GM12878 (cell line): ENCODE measurements at regions not wholly inside any gene's neighbourhood (a gene's known extent, or its start where the extent isn't known, plus 50 kb on each side); places are given as distances from the start of the nearest gene placed in this dataset.

Experiments
- BACH1 ChIP-seq: fragments of 450-650 bp; IDR thresholded peaks from 2 replicates; pipeline ENCODE4 v1.6.1; 2017; ENCODE audit warnings: mild to moderate bottlenecking, borderline replicate concordance
- CBX5 ChIP-seq: sonication (generic); IDR thresholded peaks from 2 replicates; pipeline ENCODE4 v1.6.1; 2016; ENCODE audit warnings: low read depth, moderate library complexity, mild to moderate bottlenecking, inconsistent platforms
- EGR1 ChIP-seq, 2 experiments: IDR thresholded peaks; 1 replicate in 1 of 2; 2 replicates in 1 of 2; pipeline ENCODE4 v1.6.1; 2011 to 2012; ENCODE audit warnings: low read depth in 2 of 2, low read length in 2 of 2, borderline replicate concordance in 1 of 2, mild to moderate bottlenecking in 1 of 2, moderate library complexity in 1 of 2
- POLR2AphosphoS5 ChIP-seq: IDR thresholded peaks from 2 replicates; pipeline ENCODE4 v1.6.1; 2011; ENCODE audit warnings: mild to moderate bottlenecking, low read length, inconsistent platforms
- RB1 ChIP-seq: fragments of 450-650 bp; formaldehyde crosslinking; IDR thresholded peaks from 2 replicates; pipeline ENCODE4 v1.6.1; 2017; ENCODE audit warnings: mild to moderate bottlenecking, borderline replicate concordance
- ZBTB40 ChIP-seq: fragments of 450-650 bp; IDR thresholded peaks from 2 replicates; pipeline ENCODE4 v1.6.1; 2016; ENCODE audit warnings: mild to moderate bottlenecking, moderate library complexity, borderline replicate concordance
- TF ChIP-seq, protein P1 (sequence below): IDR thresholded peaks from 2 replicates; pipeline ENCODE4 v1.6.1; 2012; ENCODE audit warnings: improper control_type of control experiment, low read depth, low read length; ENCODE audit not compliant: insufficient replicate concordance

GRCh38 chr10:94085766-94086437 is 92.2 kb downstream of the PLCE1 start (continued):
- TF ChIP-seq, protein P1, sequence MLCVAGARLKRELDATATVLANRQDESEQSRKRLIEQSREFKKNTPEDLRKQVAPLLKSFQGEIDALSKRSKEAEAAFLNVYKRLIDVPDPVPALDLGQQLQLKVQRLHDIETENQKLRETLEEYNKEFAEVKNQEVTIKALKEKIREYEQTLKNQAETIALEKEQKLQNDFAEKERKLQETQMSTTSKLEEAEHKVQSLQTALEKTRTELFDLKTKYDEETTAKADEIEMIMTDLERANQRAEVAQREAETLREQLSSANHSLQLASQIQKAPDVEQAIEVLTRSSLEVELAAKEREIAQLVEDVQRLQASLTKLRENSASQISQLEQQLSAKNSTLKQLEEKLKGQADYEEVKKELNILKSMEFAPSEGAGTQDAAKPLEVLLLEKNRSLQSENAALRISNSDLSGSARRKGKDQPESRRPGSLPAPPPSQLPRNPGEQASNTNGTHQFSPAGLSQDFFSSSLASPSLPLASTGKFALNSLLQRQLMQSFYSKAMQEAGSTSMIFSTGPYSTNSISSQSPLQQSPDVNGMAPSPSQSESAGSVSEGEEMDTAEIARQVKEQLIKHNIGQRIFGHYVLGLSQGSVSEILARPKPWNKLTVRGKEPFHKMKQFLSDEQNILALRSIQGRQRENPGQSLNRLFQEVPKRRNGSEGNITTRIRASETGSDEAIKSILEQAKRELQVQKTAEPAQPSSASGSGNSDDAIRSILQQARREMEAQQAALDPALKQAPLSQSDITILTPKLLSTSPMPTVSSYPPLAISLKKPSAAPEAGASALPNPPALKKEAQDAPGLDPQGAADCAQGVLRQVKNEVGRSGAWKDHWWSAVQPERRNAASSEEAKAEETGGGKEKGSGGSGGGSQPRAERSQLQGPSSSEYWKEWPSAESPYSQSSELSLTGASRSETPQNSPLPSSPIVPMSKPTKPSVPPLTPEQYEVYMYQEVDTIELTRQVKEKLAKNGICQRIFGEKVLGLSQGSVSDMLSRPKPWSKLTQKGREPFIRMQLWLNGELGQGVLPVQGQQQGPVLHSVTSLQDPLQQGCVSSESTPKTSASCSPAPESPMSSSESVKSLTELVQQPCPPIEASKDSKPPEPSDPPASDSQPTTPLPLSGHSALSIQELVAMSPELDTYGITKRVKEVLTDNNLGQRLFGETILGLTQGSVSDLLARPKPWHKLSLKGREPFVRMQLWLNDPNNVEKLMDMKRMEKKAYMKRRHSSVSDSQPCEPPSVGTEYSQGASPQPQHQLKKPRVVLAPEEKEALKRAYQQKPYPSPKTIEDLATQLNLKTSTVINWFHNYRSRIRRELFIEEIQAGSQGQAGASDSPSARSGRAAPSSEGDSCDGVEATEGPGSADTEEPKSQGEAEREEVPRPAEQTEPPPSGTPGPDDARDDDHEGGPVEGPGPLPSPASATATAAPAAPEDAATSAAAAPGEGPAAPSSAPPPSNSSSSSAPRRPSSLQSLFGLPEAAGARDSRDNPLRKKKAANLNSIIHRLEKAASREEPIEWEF, result no peak
- TF ChIP-seq RB1 (no peak), EGR1 (IDR thresholded peaks at IDR 0.05; ENCODE audit: borderline replicate concordance in 1 of 2, low read depth in 2 of 2, low read length in 2 of 2) (no peak), ZBTB40 (no peak), BACH1 (no peak), POLR2AphosphoS5 (no peak), CBX5 (no peak)
- TF ChIP-seq, all 136 proteins: peak for 0
